GF-D8 (cell line): ENCODE measurements at regions not wholly inside any gene's neighbourhood (a gene's known extent, or its start where the extent isn't known, plus 50 kb on each side); places are given as distances from the start of the nearest gene placed in this dataset.

Source experiments
- DNase-seq: peaks from one replicate; lab custom pipeline; 2025; lab: John Stamatoyannopoulos, UW

GRCh38 chr13:39938596-39938995 is 283.1 kb downstream of the COG6 start:
- DNase-seq: no peak

- no peak for DNase-seq
Observed at GRCh38 chr13:39941236-39941635, 285.8 kb downstream of the COG6 start.

GRCh38 chr13:39941911-39942551 is 286.6 kb downstream of the COG6 start:
- no peak for DNase-seq

- peak; percentile 30 for DNase-seq
Observed at GRCh38 chr13:39942552-39943273, 287.3 kb downstream of the COG6 start.

GRCh38 chr13:39943711-39944110 is 288.2 kb downstream of the COG6 start:
- no peak for DNase-seq

- DNase-seq: no peak
Observed at GRCh38 chr13:39945226-39945625, 289.8 kb downstream of the COG6 start.

- DNase-seq: no peak
Observed at GRCh38 chr13:39946769-39947168, 291.3 kb downstream of the COG6 start.

GRCh38 chr13:39951301-39951700 is 295.8 kb downstream of the COG6 start:
- no peak for DNase-seq

- DNase-seq: no peak
Observed at GRCh38 chr13:39952249-39953233, 297.1 kb downstream of the COG6 start.

GRCh38 chr13:39954476-39954875 is 299.0 kb downstream of the COG6 start:
- DNase-seq: no peak

GRCh38 chr13:39955560-39955959 is 300.1 kb downstream of the COG6 start:
- DNase-seq: no peak

- no peak for DNase-seq
Observed at GRCh38 chr13:39956036-39956435, 300.6 kb downstream of the COG6 start.

GRCh38 chr13:39957868-39958677 is 302.6 kb downstream of the COG6 start:
- DNase-seq: no peak

GRCh38 chr13:39959497-39960144 is 304.2 kb downstream of the COG6 start:
- no peak for DNase-seq

GRCh38 chr13:39960191-39960590 is 304.7 kb downstream of the COG6 start:
- DNase-seq: no peak

GRCh38 chr13:39961036-39961435 is 305.6 kb downstream of the COG6 start:
- DNase-seq: no peak

GRCh38 chr13:39963612-39964011 is 308.1 kb downstream of the COG6 start:
- DNase-seq: no peak

- no peak for DNase-seq
Observed at GRCh38 chr13:39965309-39965708, 309.8 kb downstream of the COG6 start.

- no peak for DNase-seq
Observed at GRCh38 chr13:39967199-39967959, 311.9 kb downstream of the COG6 start.
